Endothelial cell of umbilical vein (primary cell): ENCODE measurements at regions not wholly inside any gene's neighbourhood (a gene's known extent, or its start where the extent isn't known, plus 50 kb on each side); places are given as distances from the start of the nearest gene placed in this dataset.

Experiments
- BruUV-seq: library from RNA; stranded (reverse); fragments of 400-500 nt; replicated peaks from 2 replicates; lab custom pipeline; 2021; lab: Mats Ljungman, UMichigan
- CTCF ChIA-PET: fragments of 300-600, 350-600 bp; sonication (Branson Sonifier 250); formaldehyde crosslinking; loops from one replicate; lab custom pipeline; 2021; ENCODE audit warnings: antibody characterized with exemption, inconsistent platforms; lab: Charles Lee
- POLR2A ChIA-PET: fragments of 300-600, 350-600 bp; sonication (Branson Sonifier 250); formaldehyde crosslinking; loops from one replicate; lab custom pipeline; 2021; ENCODE audit warnings: antibody characterized with exemption, inconsistent platforms; lab: Charles Lee
- DNase-seq: peaks from one replicate; pipeline ENCODE4 v3.0.0-alpha.2; 2011; ENCODE audit warnings: low read depth, low spot score
- FAIRE-seq: peaks from 2 replicates; lab custom pipeline; 2011; peaks lifted over from hg19 to GRCh38; lab: Jason Lieb, UNC
- H2AFZ ChIP-seq: 2 replicates; pipeline ENCODE4 v1.6.0; 2012; ENCODE audit warnings: low read depth, low read length, control low read depth, inconsistent platforms
- H3K27ac ChIP-seq: 2 replicates; pipeline ENCODE4 v1.5.1; 2011; ENCODE audit warnings: low read depth, mild to moderate bottlenecking, control low read depth, low read length, moderate library complexity; ENCODE audit not compliant: insufficient read depth
- H3K27me3 ChIP-seq, 2 experiments: 2 replicates each; pipeline versions ENCODE4 v1.6.0 to v1.6.1; 2011; ENCODE audit warnings: low read length in 2 of 2, mixed read lengths in 1 of 2; ENCODE audit not compliant: control insufficient read depth in 2 of 2, insufficient read depth in 2 of 2
- H3K36me3 ChIP-seq, 2 experiments: 2 replicates in 1 of 2; 3 replicates in 1 of 2; pipeline ENCODE4 v1.5.1; 2011; ENCODE audit warnings: low read length in 2 of 2, mild to moderate bottlenecking in 1 of 2, moderate library complexity in 1 of 2; ENCODE audit not compliant: control insufficient read depth in 2 of 2, insufficient read depth in 2 of 2; ENCODE audit errors: extremely low read depth in 1 of 2
- H3K4me1 ChIP-seq: 3 replicates; pipeline ENCODE4 v1.5.1; 2011; ENCODE audit warnings: mild to moderate bottlenecking, low read length; ENCODE audit not compliant: control insufficient read depth, insufficient read depth; ENCODE audit errors: extremely low read depth
- H3K4me2 ChIP-seq: 2 replicates; pipeline ENCODE4 v1.6.1; 2011; ENCODE audit warnings: low read length, control low read depth, mixed read lengths; ENCODE audit not compliant: insufficient read depth
- H3K4me3 ChIP-seq, 3 experiments: fragments of 200-600 bp in 1 of 3; sonication (generic), shearing (Covaris generic) in 1 of 3; replicated peaks in 1 of 3; 2 replicates each; pipeline ENCODE4 v1.5.1; 2011 to 2016; ENCODE audit warnings: control low read depth in 3 of 3, low read length in 3 of 3, mild to moderate bottlenecking in 2 of 3, inconsistent platforms in 1 of 3, low read depth in 1 of 3, moderate library complexity in 1 of 3; ENCODE audit not compliant: insufficient read depth in 1 of 3
- H3K79me2 ChIP-seq: 2 replicates; pipeline ENCODE4 v1.6.0; 2012; ENCODE audit warnings: low read length, inconsistent platforms; ENCODE audit not compliant: control insufficient read depth, insufficient read depth
- H3K9ac ChIP-seq: replicated peaks from 2 replicates; pipeline ENCODE3; 2011; ENCODE audit warnings: low read length, control low read depth; ENCODE audit not compliant: insufficient read depth; ENCODE audit errors: extremely low read depth
- H3K9me1 ChIP-seq: replicated peaks from 3 replicates; pipeline ENCODE4 v1.6.0; 2011; ENCODE audit warnings: mild to moderate bottlenecking, low read length; ENCODE audit not compliant: control insufficient read depth, insufficient read depth; ENCODE audit errors: extremely low read depth
- H3K9me3 ChIP-seq: replicated peaks from 2 replicates; pipeline ENCODE4 v1.5.1; 2012; ENCODE audit warnings: low read length, inconsistent platforms; ENCODE audit not compliant: control insufficient read depth, insufficient read depth
- H4K20me1 ChIP-seq: replicated peaks from 2 replicates; pipeline ENCODE3; 2011; ENCODE audit warnings: mild to moderate bottlenecking, low read length; ENCODE audit not compliant: control insufficient read depth, insufficient read depth; ENCODE audit errors: extremely low read depth
- CTCF ChIP-seq, 2 donors: IDR thresholded peaks; 1 replicate in 1 of 2; 2 replicates in 1 of 2; pipeline ENCODE4 v1.5.1; 2011; ENCODE audit warnings: low read length in 2 of 2, mild to moderate bottlenecking in 2 of 2, moderate library complexity in 2 of 2, control low read depth in 1 of 2, inconsistent platforms in 1 of 2, low read depth in 1 of 2; ENCODE audit not compliant: insufficient read depth in 1 of 2; ENCODE audit errors: extremely low read depth in 1 of 2
- GATA2 ChIP-seq: IDR thresholded peaks from 2 replicates; pipeline ENCODE4 v1.7.0; 2011; ENCODE audit warnings: low read depth, mild to moderate bottlenecking, moderate library complexity, mixed read lengths, low read length; ENCODE audit not compliant: insufficient read length, insufficient read depth
- JUN ChIP-seq: IDR thresholded peaks from 2 replicates; pipeline ENCODE4 v1.6.1; 2011; ENCODE audit warnings: borderline replicate concordance, low read depth; ENCODE audit not compliant: insufficient read length, insufficient read depth
- MAX ChIP-seq: IDR thresholded peaks from 2 replicates; pipeline ENCODE4 v1.6.1; 2011; ENCODE audit not compliant: insufficient read depth, insufficient read length
- POLR2A ChIP-seq: IDR thresholded peaks from 2 replicates; pipeline ENCODE4 v1.6.1; 2012; ENCODE audit warnings: low read depth, mild to moderate bottlenecking, control low read depth, low read length
- POLR2AphosphoS5 ChIP-seq: IDR thresholded peaks from 2 replicates; pipeline ENCODE4 v1.6.1; 2012; ENCODE audit warnings: low read depth, mild to moderate bottlenecking, control low read depth, low read length, moderate library complexity; ENCODE audit not compliant: insufficient read depth
- dilution Hi-C: fragments of 300-500 bp; cut with MboI; formaldehyde crosslinking; loops from one replicate; pipeline ENCODE4 v1.15.0; 2019; ENCODE audit warnings: low sequenced_read_pairs; ENCODE audit not compliant: extremely low pct_ligation_motif_present
- intact Hi-C: fragments of 100-400 bp; cut with micrococcal nuclease; formaldehyde crosslinking; loops from one replicate; pipeline ENCODE4 v1.10.0; 2022

- Histone ChIP-seq H3K27me3 (no peaks in the 10 kb centered on the region), H3K9ac (no peak overlapping the region), H3K9me1 (no peaks in the 10 kb centered on the region), H3K27ac (no peak overlapping the region), H3K4me3 (no peak overlapping the region), H3K4me2 (no peak overlapping the region), H3K36me3 (peaks cover 0 to 3% of the 10 kb centered on the region in 2 experiments), H3K4me1 (peaks cover 36% of the 10 kb centered on the region), H4K20me1 (no peaks in the 10 kb centered on the region), H2AFZ (no peak overlapping the region), H3K9me3 (no peaks in the 10 kb centered on the region), H3K79me2 (peaks cover 5% of the 10 kb centered on the region)
- no peak for FAIRE-seq
- ChIA-PET CTCF (interaction anchor here (0.8 to 8.3 kb wide), 4 partner anchors 9 to 272 kb away, joined by 3 to 326 read pairs (median 4); no protein-coding TSS in a partner anchor), POLR2A (no interaction called here)
- DNase-seq = no peak
- TF ChIP-seq POLR2AphosphoS5 = no peak
- TF ChIP-seq CTCF (IDR thresholded peaks at IDR 0.05; ENCODE audit: extremely low read depth in 1 of 2, insufficient read depth in 1 of 2, low read depth in 1 of 2, low read length in 2 of 2) = no peak
- no peak for TF ChIP-seq MAX
- TF ChIP-seq JUN = no peak
- TF ChIP-seq POLR2A = no peak
- no peak for TF ChIP-seq GATA2
- dilution Hi-C loops (no loop called here), intact Hi-C loops (loop anchor here (10.0 kb wide), 3 partner anchors 627 to 1283 kb away; no protein-coding TSS in a partner anchor)
- BruUV-seq = no TSS peak
These were observed 58.4 kb downstream of the SLC25A47 start for GRCh38 chr14:100381395-100382105.
